H7 (cell line): ENCODE measurements at regions not wholly inside any gene's neighbourhood (a gene's known extent, or its start where the extent isn't known, plus 50 kb on each side); places are given as distances from the start of the nearest gene placed in this dataset.

Source experiments
- DNase-seq: peaks from one replicate; pipeline ENCODE4 v3.0.0; 2012
- H3K27me3 ChIP-seq: 2 replicates; pipeline ENCODE4 v1.6.0; 2011; ENCODE audit warnings: mild to moderate bottlenecking, low read length; ENCODE audit not compliant: control insufficient read depth, insufficient read depth
- H3K36me3 ChIP-seq: replicated peaks from 2 replicates; pipeline ENCODE4 v1.5.1; 2011; ENCODE audit warnings: low read length; ENCODE audit not compliant: control insufficient read depth, insufficient read depth
- H3K4me3 ChIP-seq: 2 replicates; pipeline ENCODE4 v1.5.1; 2011; ENCODE audit warnings: low read depth, mild to moderate bottlenecking, control low read depth, low read length, moderate library complexity; ENCODE audit not compliant: insufficient read depth

GRCh38 chr6:148128014-148128730, 214.5 kb upstream of the SASH1 start:
- Histone ChIP-seq H3K27me3 (no peaks in the 10 kb centered on the region), H3K4me3 (no peak overlapping the region), H3K36me3 (no peaks in the 10 kb centered on the region)
- DNase-seq, result no peak

GRCh38 chr6:148134592-148134991, 208.0 kb upstream of the SASH1 start:
- DNase-seq, result no peak
- Histone ChIP-seq H3K4me3 (no peak overlapping the region), H3K27me3 (no peaks in the 10 kb centered on the region), H3K36me3 (no peaks in the 10 kb centered on the region)

DNA sequence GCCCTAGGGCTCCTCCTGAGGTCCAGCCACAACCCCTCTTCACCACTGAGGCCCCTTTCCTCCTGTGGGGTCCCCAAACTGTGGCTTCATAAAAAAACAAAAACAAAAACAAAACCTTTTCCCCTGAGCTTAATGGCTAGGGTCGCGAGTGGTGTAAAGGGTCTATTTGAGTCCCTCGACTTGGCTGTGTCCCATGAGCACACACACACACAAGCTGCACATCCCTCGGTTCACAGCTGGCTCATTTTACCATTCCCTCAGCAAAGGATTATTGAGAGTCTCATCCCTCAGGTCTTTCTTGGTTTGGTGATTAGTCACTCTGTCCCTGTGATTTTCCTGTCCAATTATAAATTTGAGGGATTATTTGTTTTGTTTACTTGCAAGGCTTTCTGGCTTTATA, 206.1 kb upstream of the SASH1 start:
- Histone ChIP-seq H3K36me3 (no peaks in the 10 kb centered on the region), H3K4me3 (no peak overlapping the region), H3K27me3 (no peaks in the 10 kb centered on the region)
- DNase-seq, result no peak

- Histone ChIP-seq H3K36me3 (no peaks in the 10 kb centered on the region), H3K4me3 (no peak overlapping the region), H3K27me3 (no peaks in the 10 kb centered on the region)
- DNase-seq, result no peak
Observed at GRCh38 chr6:148137652-148138051, 205.0 kb upstream of the SASH1 start.

DNA sequence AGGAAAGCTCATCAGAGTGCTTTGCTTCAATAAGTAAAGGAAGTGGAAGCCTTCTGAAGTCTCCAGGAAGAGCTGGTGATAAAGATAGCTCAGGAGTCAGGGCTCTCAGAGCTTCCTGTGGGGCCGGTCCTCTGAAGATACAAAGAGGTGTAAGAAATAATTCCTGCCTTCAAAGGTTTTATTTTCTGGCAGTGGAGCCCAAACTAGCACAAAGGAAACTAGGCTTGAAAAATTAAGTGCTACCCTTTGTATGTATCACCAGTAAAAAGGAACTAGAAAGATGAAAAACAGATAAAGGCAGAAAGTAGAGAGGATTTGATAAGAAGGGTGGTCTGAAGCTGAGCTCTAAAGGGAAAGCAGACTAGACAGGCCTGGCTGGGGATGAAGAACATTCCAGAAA, 204.1 kb upstream of the SASH1 start:
- H3K4me3 ChIP-seq, result no peak overlapping the region
- DNase-seq, result no peak
- H3K27me3 ChIP-seq, result no peaks in the 10 kb centered on the region
- no peaks in the 10 kb centered on the region for H3K36me3 ChIP-seq

- no peak overlapping the region for H3K4me3 ChIP-seq
- no peaks in the 10 kb centered on the region for H3K36me3 ChIP-seq
- H3K27me3 ChIP-seq, result no peaks in the 10 kb centered on the region
- DNase-seq, result no peak
Observed at GRCh38 chr6:148140772-148141557, 201.7 kb upstream of the SASH1 start.

DNA sequence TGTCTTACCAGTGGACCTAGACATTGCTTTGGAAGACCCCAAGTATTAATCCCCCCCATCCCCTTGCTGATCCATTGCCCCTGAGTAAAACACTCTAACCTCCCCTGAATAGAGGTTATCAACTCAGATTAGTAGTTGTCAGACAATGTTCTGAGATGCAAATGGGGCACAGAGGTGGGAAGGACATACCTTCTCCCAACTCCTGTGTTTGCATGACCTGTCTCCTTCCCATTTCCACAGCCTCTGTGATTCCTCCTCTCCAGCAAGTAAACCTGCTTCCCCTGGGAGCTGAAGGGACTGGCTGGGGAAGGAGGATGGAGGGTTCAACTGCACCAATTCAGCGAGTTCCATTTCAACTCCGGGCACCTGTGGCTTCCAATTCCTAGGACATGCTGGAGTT, 199.8 kb upstream of the SASH1 start:
- H3K4me3 ChIP-seq, result no peak overlapping the region
- no peaks in the 10 kb centered on the region for H3K27me3 ChIP-seq
- no peak for DNase-seq
- no peaks in the 10 kb centered on the region for H3K36me3 ChIP-seq

- no peaks in the 10 kb centered on the region for H3K36me3 ChIP-seq
- H3K4me3 ChIP-seq, result no peak overlapping the region
- H3K27me3 ChIP-seq, result no peaks in the 10 kb centered on the region
- no peak for DNase-seq
Observed at GRCh38 chr6:148143771-148144170, 198.9 kb upstream of the SASH1 start.

DNA sequence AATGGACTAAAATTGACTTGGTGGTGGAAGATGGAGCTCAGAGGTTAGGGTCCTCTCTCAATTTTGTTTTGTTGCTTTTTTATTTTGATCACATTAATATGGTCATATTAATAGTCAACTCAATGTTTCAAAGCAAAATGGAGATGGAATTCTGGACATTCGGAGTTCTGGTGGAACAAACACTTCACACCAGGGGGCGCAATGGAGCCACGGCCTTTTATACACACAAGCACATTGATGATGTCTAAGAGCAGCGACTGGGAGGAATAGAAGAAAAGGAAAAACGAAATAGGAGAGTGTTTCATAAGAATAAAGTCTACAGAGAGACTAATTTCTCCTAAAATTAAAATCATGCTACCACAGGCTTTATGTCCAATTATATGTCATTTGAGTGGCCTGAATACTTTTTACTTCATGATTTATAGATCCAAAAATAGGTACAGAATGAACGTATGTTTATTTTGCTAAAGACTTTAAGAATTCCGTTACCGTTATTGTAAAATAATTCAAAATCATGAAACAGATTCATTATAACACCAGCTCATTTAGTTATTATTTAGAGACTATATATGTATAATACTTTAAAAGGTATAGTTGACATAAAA, 197.6 kb upstream of the SASH1 start:
- Histone ChIP-seq H3K4me3 (no peak overlapping the region), H3K36me3 (no peaks in the 10 kb centered on the region), H3K27me3 (no peaks in the 10 kb centered on the region)
- peak; percentile 28 for DNase-seq

DNA sequence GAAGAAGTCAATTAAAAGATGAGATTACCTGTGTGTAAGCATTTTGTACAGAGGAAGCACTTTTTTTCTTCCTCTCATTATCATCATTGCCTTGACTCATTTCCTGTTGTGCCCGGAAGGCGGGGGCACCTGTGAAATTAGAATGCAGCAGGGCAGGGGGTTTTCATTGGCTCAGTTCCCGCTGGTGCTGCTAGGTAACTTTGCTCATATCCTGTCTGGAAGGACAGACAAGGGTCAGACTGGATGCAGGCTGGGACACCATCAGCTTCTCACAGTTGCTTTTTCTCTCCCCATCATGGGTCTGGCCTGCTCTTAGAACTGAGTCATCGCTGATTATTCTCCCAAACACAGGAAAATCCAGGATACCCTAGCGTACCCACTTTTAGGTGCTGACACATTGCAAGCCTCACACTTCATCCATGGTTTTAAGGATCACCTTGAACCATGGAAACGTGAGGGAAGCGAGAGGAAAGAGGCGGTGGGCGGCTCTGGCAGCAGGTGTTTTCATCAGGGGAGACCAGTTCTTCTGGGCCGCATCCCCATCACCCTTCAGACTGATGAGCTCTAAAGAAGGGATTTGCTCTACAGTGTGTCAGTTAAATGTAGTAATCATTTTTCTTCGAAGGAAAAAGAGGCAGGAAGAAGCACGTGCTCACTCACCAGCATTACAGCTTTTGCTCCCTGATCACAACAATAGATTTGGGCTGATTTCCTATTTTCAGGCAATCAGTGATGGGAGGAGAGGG, 195.7 kb upstream of the SASH1 start:
- no peak for DNase-seq
- H3K4me3 ChIP-seq, result no peak overlapping the region
- no peaks in the 10 kb centered on the region for H3K27me3 ChIP-seq
- no peaks in the 10 kb centered on the region for H3K36me3 ChIP-seq

GRCh38 chr6:148147463-148147830, 195.2 kb upstream of the SASH1 start:
- no peak for DNase-seq
- Histone ChIP-seq H3K36me3 (no peaks in the 10 kb centered on the region), H3K4me3 (no peak overlapping the region), H3K27me3 (no peaks in the 10 kb centered on the region)

GRCh38 chr6:148151896-148152643, 190.6 kb upstream of the SASH1 start:
- Histone ChIP-seq H3K27me3 (no peaks in the 10 kb centered on the region), H3K36me3 (no peaks in the 10 kb centered on the region), H3K4me3 (no peak overlapping the region)
- no peak for DNase-seq

GRCh38 chr6:148154668-148155067, 188.0 kb upstream of the SASH1 start:
- no peak for DNase-seq
- no peak overlapping the region for H3K4me3 ChIP-seq
- H3K36me3 ChIP-seq, result no peaks in the 10 kb centered on the region
- no peaks in the 10 kb centered on the region for H3K27me3 ChIP-seq

GRCh38 chr6:148155293-148155692, 187.3 kb upstream of the SASH1 start:
- no peaks in the 10 kb centered on the region for H3K36me3 ChIP-seq
- DNase-seq, result no peak

More at GRCh38 chr6:148155293-148155692, 187.3 kb upstream of the SASH1 start:
- H3K27me3 ChIP-seq, result no peaks in the 10 kb centered on the region
- no peak overlapping the region for H3K4me3 ChIP-seq
